AG09319 (cell line): ENCODE measurements at regions not wholly inside any gene's neighbourhood (a gene's known extent, or its start where the extent isn't known, plus 50 kb on each side); places are given as distances from the start of the nearest gene placed in this dataset.

Experiments used
- DNase-seq: peaks from one replicate; pipeline ENCODE4 v3.0.0-alpha.2; 2010; ENCODE audit warnings: low read depth; ENCODE audit errors: extremely low read depth
- TF ChIP-seq, protein P1 (sequence below): IDR thresholded peaks from 2 replicates; pipeline ENCODE4 v1.5.1; 2011; ENCODE audit warnings: low read depth, mild to moderate bottlenecking, inconsistent platforms, low read length, moderate library complexity

DNA sequence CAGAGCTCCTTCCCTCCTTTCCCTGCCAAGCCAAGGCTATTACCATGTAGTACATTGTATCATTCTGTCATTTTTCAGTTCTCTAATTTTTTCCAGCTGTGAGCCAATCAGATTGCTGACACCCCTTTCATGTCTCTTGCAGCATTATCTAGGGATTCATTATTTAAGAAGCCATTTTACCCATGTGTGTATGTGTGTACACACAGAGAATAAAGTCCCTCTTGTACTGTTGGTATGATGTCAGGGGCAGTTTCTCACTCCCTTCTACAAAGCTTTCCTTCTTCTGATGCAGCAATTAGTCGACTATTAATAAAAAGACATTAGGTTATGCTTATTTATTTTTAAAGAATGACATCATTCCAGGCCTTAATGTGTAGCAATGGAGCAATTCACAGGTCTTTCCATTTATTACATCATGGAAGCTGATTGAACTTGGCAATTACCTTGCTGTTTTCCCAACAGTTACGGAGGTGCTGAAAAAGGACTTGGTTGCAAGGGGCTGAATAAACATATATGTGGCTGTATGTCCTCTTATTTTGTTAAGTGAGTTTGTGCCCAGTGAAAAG, 159.4 kb upstream of the HS3ST3A1 start:
- TF ChIP-seq, protein P1, sequence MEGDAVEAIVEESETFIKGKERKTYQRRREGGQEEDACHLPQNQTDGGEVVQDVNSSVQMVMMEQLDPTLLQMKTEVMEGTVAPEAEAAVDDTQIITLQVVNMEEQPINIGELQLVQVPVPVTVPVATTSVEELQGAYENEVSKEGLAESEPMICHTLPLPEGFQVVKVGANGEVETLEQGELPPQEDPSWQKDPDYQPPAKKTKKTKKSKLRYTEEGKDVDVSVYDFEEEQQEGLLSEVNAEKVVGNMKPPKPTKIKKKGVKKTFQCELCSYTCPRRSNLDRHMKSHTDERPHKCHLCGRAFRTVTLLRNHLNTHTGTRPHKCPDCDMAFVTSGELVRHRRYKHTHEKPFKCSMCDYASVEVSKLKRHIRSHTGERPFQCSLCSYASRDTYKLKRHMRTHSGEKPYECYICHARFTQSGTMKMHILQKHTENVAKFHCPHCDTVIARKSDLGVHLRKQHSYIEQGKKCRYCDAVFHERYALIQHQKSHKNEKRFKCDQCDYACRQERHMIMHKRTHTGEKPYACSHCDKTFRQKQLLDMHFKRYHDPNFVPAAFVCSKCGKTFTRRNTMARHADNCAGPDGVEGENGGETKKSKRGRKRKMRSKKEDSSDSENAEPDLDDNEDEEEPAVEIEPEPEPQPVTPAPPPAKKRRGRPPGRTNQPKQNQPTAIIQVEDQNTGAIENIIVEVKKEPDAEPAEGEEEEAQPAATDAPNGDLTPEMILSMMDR = no peak
- DNase-seq = no peak

DNA sequence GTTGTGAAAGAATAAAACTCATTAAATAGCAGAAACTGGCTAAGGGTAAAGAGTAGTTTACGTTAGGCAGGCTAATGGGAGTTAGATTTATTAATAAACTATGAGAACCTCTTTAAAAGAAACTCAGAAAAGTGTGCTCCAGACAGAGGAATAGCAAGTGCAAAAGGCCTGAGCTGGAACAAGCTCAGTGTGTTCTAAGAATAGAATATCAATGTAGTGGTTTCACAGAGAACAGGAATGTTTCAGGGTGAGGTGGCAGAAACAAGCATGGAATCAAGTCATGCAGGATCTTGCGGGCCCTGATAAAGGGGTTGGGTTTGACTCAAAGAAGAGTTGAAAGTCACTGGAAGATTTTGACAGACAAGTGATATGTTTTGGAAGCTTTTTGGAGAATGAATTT, 164.0 kb upstream of the HS3ST3A1 start:
- DNase-seq = no peak
- TF ChIP-seq, protein P1 = no peak

DNA sequence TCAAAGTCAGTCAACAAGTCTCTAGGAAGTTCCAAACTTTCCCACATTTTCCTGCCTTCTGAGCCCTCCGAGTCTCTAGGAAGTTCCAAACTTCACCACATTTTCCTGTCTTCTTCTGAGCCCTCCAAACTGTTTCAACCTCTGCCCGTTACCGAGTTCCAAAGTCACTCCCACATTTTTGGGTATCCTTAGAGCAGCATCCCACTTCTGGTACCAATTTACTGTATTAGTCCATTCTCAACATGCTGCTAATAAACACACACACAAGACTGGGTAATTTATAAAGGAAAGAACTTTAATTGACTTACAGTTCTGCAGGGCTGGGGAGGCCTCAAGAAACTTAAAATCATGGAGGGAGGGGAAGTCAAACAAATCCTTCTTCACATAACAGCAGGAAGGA, 169.0 kb upstream of the HS3ST3A1 start:
- TF ChIP-seq, protein P1 = no peak

DNA sequence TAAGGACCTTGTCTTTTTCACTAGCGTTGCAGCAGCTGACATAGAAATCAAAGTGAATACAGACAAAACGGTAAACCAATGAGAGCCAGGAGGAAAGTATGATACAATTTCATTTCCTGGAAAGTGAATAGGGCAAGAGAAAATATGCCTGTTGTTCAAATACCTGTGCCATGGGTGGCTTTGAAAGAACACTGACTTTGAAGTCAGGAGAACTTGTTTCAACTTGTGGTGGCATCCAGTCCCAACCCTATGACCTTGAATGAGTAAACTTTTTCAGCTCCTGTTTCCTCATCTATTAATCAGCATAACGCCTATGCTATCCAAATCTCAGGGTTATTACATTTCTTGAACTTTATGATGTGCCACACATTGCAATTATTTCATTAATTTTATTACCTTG, 173.7 kb upstream of the HS3ST3A1 start:
- no peak for DNase-seq
- TF ChIP-seq, protein P1 = no peak

More for the DNA sequence above, 169.0 kb upstream of the HS3ST3A1 start:
- DNase-seq = no peak

DNA sequence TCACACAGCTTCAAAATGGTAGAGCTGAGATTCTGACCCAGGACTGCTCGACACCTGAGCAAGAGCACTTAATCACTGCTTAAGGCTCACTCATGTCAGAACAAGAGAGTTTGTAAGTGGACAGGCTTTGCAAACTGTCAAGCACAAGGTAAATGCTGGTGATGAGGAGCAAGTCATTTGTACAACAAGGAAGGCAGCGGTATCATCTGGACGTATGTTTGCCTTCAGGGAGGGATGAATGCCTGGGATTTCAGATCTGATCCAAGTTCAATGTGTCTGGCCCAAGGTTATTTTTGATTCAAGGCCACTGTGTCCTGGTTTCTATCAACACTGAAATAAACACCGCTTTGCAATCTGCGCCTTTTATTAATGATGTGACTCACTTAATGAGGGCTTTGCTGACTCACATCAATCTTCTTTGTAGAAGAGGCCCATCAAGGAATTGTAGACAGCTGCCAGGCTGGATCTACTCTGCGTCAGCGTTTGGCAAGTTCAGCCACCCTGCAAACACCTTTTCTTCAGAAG, 174.4 kb upstream of the HS3ST3A1 start:
- DNase-seq = peak; percentile 10
- TF ChIP-seq, protein P1 = no peak

DNA sequence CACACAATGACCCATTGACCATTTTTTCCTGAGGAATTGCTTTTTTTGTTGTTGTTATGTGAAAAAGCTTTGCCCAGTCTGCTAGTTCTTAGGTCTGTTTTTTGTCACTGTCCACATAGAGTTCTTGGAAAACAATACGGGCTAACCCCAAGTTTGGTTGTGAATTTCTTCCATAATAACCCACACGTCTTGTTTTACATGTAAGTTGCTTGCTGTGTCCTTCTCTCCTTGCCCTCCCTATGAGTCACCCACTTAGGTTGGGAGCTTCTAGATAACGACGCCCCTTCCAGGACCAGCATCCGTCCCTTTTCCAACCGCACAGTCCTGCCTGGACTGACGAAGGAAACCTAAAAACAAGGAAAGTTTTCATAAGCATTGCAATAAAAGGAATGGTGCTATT, 175.3 kb upstream of the HS3ST3A1 start:
- no peak for DNase-seq
- TF ChIP-seq, protein P1 = no peak

DNA sequence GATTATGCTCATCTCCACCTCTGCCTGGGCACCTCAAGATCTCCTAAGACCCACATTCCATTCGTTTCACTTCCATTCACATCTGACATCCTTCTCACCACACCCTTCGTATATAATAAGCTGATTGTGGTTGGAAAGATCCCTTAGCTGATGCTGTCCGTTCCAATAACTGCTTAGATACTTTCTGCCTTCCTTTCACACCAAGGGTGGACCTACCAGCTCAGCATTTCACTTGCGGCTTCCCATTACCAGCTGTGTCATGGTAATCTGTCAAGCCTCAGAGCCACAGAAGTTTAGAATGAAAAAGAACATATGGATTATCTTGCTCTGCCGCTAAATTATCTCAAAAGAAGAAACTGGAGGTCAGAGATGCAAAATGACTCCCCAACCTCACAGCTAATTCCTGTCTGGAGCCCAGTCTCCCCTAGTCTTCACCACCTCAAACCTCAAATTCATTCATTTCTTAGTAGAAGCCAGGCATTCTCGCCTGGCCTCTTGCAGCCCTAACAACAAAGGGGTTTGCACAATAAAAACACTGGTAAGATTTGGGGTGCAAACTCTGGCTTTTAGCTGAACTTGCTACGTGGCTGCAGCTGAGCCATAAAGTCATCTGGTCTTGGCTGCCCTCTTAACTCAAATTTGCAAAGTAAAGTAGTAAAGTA, 182.8 kb upstream of the HS3ST3A1 start:
- no peak for DNase-seq
- TF ChIP-seq, protein P1 = no peak
